H1 (cell line): ENCODE measurements at regions not wholly inside any gene's neighbourhood (a gene's known extent, or its start where the extent isn't known, plus 50 kb on each side); places are given as distances from the start of the nearest gene placed in this dataset.

ENCODE experiments used
- ATF2 ChIP-seq: IDR thresholded peaks from 2 replicates; pipeline ENCODE4 v1.6.1; 2012; ENCODE audit warnings: low read length, inconsistent platforms
- BCL11A ChIP-seq, 2 experiments: IDR thresholded peaks; one replicate each; pipeline ENCODE4 v1.6.1; 2011; ENCODE audit warnings: low read depth in 2 of 2, low read length in 2 of 2, mild to moderate bottlenecking in 2 of 2
- CBX8 ChIP-seq: fragments of 300-800, 300-1000 bp; sonication (generic); IDR thresholded peaks from 2 replicates; pipeline ENCODE4 v1.7.1; 2016; ENCODE audit warnings: low read depth, low read length, borderline replicate concordance
- CTCF ChIP-seq, 3 experiments: IDR thresholded peaks; 1 replicate in 2 of 3; 2 replicates in 1 of 3; pipeline versions ENCODE4 v1.5.1 to v1.6.1; 2011; ENCODE audit warnings: low read length in 3 of 3, mild to moderate bottlenecking in 3 of 3, inconsistent platforms in 2 of 3, low read depth in 1 of 3, moderate library complexity in 1 of 3; ENCODE audit not compliant: insufficient read depth in 1 of 3; ENCODE audit errors: control extremely low read depth in 1 of 3
- EP300 ChIP-seq, 2 experiments: IDR thresholded peaks; 1 replicate in 1 of 2; 2 replicates in 1 of 2; pipeline ENCODE4 v1.6.1; 2011 to 2012; ENCODE audit warnings: low read depth in 2 of 2, low read length in 2 of 2, mild to moderate bottlenecking in 2 of 2, borderline replicate concordance in 1 of 2, inconsistent platforms in 1 of 2, moderate library complexity in 1 of 2
- JUND ChIP-seq: IDR thresholded peaks from 2 replicates; pipeline ENCODE4 v1.6.1; 2011; ENCODE audit warnings: mild to moderate bottlenecking, improper control_type of control experiment, low read length
- POLR2A ChIP-seq, 2 experiments: IDR thresholded peaks; 1 replicate in 1 of 2; 2 replicates in 1 of 2; pipeline ENCODE4 v1.6.1; 2011; ENCODE audit warnings: low read depth in 2 of 2, low read length in 2 of 2, mild to moderate bottlenecking in 2 of 2; ENCODE audit errors: control extremely low read depth in 1 of 2
- POLR2AphosphoS5 ChIP-seq: IDR thresholded peaks from 2 replicates; pipeline ENCODE4 v1.6.1; 2011; ENCODE audit warnings: low read depth, low read length
- RAD21 ChIP-seq, 2 experiments: IDR thresholded peaks in 1 of 2; conservative IDR thresholded peaks in 1 of 2; 2 replicates each; pipeline ENCODE4 v1.6.1; 2011; ENCODE audit warnings: low read depth in 2 of 2, low read length in 2 of 2, improper control_type of control experiment in 1 of 2, inconsistent platforms in 1 of 2, mild to moderate bottlenecking in 1 of 2, moderate library complexity in 1 of 2
- RFX5 ChIP-seq: IDR thresholded peaks from 2 replicates; pipeline ENCODE4 v1.6.1; 2011; ENCODE audit warnings: low read depth, low read length, improper control_type of control experiment, borderline replicate concordance
- SP4 ChIP-seq: IDR thresholded peaks from 2 replicates; pipeline ENCODE4 v1.6.1; 2012; ENCODE audit warnings: low read length, inconsistent platforms
- SUZ12 ChIP-seq: fragments of 200-600 bp; sonication (generic); IDR thresholded peaks from 2 replicates; pipeline ENCODE4 v1.6.1; 2012; ENCODE audit warnings: mild to moderate bottlenecking, inconsistent platforms, low read length, moderate library complexity, mixed read lengths
- TBP ChIP-seq: IDR thresholded peaks from 2 replicates; pipeline ENCODE4 v1.6.1; 2011; ENCODE audit warnings: low read depth, low read length, improper control_type of control experiment
- TEAD4 ChIP-seq: IDR thresholded peaks from 2 replicates; pipeline ENCODE4 v1.6.1; 2012; ENCODE audit warnings: low read depth, low read length, inconsistent platforms, mixed read lengths

GRCh38 chr2:126586317-126586716 lies 69.6 kb upstream of the GYPC start:
- TF ChIP-seq EP300 (IDR thresholded peaks at IDR 0.05; ENCODE audit: borderline replicate concordance in 1 of 2, low read depth in 2 of 2, low read length in 2 of 2) (no peak), ATF2 (no peak), SUZ12 (no peak), SP4 (no peak), BCL11A (IDR thresholded peaks at IDR 0.05; ENCODE audit: low read depth in 2 of 2, low read length in 2 of 2) (no peak), CTCF (IDR thresholded peaks at IDR 0.05; ENCODE audit: control extremely low read depth in 1 of 3, insufficient read depth in 1 of 3, low read depth in 1 of 3, low read length in 3 of 3) (no peak), POLR2A (IDR thresholded peaks at IDR 0.05; ENCODE audit: control extremely low read depth in 1 of 2, low read depth in 2 of 2, low read length in 2 of 2) (no peak), JUND (no peak), RFX5 (no peak), CBX8 (no peak), RAD21 (IDR thresholded peaks at IDR 0.05 in 1 of 2, conservative IDR thresholded peaks at IDR 0.05 in 1 of 2; ENCODE audit: low read depth in 2 of 2, low read length in 2 of 2) (no peak), TEAD4 (no peak), POLR2AphosphoS5 (no peak), TBP (no peak)
